Stimulated activated CD4-positive, alpha-beta T cell treated with anti-CD3 and anti-CD28 coated beads, Interleukin-15, amount 100 ng/mL, for 1 hour (primary cell): ENCODE measurements at regions not wholly inside any gene's neighbourhood (a gene's known extent, or its start where the extent isn't known, plus 50 kb on each side); places are given as distances from the start of the nearest gene placed in this dataset.
"Not testable (repeated sequence)": the region's sequence is repeated elsewhere in the genome, so short reads cannot be mapped to it uniquely, and the experiment has no call there.

Experiments used
- DNase-seq, 2 donors: peaks; one replicate each; pipeline ENCODE4 v3.0.0-alpha.2; 2020; ENCODE audit warnings: low read depth in 1 of 2, low spot score in 1 of 2

- DNase-seq = no peak
Observed at GRCh38 chr18:59038295-59039039, 101.2 kb upstream of the SEC11C start.

DNA sequence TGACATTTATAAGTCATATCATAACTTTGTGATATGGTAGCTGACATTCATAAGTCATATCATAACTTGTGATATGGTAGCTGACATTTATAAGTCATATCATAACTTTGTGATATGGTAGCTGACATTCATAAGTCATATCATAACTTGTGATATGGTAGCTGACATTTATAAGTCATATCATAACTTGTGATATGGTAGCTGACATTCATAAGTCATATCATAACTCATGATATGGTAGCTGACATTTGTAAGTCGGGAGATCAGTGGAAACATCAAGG, 100.7 kb upstream of the SEC11C start:
- not testable (repeated sequence) for DNase-seq

DNA sequence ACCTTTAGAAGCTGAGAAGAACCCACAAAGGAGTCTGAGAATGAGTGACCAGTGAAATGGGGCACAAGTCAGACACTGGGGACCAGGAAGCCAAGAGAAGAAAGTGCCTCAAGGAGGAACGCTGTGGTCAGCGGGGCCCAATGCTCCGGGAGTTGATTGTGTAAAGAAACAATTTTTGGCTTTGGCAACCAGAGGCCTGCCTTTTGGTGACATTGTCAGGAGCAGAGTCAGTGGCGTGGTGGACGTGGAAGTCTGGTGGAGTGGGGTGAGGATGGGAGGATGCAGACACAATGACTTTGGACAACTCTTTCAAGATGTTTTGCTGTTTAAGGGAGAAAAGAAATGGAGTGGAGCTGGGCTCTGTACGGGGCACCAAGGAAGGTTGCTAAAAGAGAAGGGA, 100.2 kb upstream of the SEC11C start:
- no peak for DNase-seq

GRCh38 chr18:59040770-59041148, 98.9 kb upstream of the SEC11C start:
- DNase-seq = no peak

DNA sequence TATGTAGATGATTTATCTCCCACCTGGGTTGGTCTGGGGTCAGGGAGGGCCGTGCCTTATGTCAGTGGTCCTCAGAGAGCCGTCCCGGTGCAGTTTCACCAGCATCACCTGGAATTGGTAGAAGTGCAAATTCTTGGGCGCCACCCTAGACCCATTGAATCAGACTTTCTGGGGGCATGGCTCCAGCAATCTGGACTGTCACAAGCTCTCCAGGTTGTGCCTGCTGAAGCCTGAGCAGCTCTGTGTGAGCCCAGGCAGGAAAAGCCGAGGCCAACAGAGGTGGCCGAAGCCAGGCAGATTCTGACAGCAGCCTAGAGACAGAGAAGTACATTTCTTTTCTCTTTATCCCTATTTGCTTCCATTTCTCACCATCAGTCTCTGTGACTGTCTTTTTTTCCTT, 98.4 kb upstream of the SEC11C start:
- no peak for DNase-seq

DNA sequence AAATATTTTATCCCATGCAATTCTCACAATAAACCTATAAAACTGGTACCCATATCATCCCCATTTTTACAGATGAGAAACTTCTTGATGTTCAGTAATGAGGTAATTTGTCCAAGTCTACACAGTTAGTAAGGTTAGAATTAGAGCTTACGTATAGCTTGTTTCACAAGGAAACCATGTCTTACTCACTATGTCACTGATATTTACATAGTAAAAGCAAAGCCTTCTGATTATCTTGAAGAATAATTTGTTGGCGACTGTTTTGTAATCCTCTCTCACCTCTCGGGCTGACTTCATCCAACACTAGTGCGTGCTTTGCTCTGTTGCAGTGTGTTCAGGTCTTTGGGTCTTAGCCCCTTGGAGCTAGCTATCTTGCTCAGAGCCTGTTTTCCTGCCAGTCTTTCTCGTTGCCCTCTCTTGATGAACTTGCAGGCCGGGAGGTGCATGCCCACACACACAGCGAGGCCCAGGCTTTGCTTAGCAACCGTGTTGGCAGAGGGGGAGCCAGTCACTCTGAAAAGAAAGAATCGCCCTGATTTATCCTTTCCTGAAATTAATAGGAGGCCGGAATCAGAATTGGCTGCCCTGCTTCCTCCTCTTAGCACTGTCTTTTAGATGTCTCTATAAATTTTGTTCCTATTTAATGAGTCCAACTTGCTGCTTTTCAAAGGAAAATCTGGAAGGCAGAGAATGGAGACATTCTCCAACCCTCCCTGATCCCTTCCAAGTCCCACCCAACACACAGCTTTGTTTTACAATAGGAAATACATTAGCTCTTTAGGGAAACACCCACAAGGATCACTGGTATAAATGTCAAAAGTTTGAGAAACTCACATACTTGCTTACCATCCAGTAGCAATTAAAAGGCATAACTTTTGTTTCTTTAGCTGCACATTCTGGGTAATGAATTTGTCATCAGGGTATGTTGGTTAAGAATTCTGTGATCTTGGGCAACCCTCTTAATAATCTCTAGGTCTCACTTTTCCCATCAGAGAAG, 97.6 kb upstream of the SEC11C start:
- DNase-seq = no peak

DNA sequence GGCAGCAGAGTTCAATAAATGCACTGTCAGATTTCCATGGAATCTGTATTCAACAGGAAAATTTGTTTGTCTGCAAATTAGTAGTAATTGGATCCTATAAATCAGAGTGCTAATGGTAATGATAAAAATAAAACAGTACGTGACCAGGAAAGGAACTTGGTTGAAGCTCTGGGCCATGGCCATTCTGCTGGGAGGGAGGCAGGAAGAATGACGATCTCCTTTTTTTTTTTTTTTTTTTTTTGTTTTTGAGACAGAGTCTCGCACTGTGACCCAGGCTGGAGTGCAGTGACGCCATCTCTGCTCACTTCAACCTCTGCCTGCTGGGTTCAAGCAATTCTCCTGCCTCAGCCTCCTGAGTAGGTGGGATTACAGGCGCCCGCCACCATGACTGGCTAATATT, 94.8 kb upstream of the SEC11C start:
- no peak for DNase-seq

DNA sequence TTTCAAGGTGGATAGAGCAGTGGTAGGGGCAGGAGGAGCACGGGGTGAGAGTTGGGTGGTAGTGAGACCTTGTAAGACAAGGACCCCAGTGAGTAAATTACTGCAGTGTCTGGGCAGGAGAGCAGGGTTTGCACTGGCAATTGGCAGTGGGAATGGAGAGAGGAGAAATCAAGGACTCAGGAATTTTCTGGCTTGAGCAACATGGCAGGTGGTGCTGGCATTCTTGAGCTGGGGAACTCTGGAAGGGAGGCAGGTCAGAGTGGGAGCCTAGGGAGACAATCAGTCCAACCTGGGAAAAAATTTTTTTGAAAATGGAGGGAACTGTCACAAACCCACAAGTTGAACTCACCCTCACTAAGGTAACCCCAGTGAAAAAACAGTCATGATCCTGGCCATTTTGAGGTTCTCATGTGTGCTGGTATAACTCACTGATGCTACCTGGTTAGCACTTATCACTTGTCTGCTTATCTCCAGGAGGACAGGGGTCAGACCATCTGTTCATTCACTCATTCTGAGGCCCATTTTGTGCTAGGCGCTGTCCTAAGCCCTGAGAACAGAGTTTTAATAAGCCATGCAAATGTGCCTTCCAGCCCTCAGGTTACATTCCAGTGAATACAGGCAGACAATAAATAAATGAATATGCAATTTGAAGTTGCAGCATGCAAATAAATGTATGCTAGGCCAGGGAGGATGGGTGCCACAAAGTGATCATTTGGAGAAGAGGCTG, 92.2 kb upstream of the SEC11C start:
- DNase-seq = no peak

GRCh38 chr18:59048048-59048363, 91.7 kb upstream of the SEC11C start:
- no peak for DNase-seq

DNA sequence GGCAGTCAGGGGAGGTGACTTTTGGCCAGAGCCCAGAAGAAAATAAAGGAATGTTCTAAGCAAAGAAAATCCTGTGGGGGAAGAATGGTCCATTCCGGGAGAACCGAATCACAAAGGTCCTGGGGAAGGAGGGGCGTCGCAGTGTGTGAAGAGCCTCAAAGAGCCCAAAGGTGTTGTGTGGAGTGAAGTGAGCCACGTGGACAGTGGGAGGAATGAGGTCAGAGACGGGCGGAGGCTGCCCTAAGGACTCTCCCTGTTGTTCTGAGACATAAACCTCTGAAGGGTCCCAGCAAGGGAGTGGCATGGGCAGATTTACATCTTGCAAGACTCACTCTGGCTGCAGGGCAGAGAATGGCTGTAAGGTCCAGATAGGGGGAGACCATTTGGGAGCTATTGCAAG, 91.3 kb upstream of the SEC11C start:
- no peak for DNase-seq

GRCh38 chr18:59049721-59050660, 89.7 kb upstream of the SEC11C start:
- no peak for DNase-seq

DNA sequence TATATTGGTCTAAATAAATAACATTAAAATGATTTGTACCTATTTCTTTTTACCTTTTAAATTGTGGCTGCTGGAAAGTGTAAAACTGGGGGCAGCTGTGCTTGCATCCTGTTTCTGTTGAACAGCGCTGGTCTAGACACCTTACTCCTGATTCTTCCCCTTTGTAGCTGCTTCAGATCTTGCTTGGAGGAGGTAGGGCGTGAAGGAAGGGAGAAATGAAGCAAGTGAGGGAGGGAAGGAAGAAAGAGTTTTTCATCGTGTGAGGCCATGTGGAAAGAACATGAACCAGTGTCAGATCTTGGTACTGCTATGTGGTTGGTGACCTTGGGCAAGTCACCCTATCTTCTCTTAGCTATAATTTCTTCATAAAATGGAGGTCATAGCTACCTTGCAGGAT, 89.0 kb upstream of the SEC11C start:
- no peak for DNase-seq

GRCh38 chr18:59051470-59052165, 88.1 kb upstream of the SEC11C start:
- DNase-seq = no peak

- no peak for DNase-seq
Observed at GRCh38 chr18:59052965-59053820, 86.5 kb upstream of the SEC11C start.

- DNase-seq = no peak
Observed at GRCh38 chr18:59054496-59055287, 85.0 kb upstream of the SEC11C start.

DNA sequence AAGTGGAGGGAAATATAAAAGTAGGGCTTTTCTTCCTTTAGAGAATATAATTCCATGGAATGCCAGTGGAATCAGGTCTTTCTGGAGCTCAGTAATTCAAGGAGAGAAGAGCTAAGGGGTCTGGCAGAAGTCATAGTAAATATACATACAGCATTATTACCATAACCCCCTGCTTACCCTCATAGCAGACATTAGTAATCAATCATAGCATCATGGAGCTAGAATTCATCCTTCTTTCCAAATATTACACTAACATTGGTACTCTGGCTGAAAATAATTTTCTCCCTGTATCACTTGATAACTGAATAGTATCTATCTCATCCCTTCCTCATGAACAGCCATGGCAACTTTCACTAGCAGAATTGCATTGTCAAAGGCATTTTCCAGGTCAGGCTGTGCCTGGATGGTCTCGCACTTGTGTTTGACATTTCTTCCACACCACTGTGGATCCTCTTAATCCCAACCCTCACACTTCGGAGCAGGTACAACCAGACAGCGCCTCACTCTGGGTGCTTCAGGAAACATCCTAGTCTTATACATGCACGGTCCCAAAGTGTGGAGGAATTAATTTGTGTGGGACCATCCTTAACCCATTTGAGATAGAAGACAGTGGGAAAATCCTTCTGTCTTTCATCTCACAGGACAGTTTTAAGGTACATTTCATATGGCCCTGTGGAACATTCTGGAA, 84.2 kb upstream of the SEC11C start:
- no peak for DNase-seq

- DNase-seq = no peak
Observed at GRCh38 chr18:59056706-59057492, 82.8 kb upstream of the SEC11C start.
